ENCODE measurements at regions not wholly inside any gene's neighbourhood (a gene's known extent, or its start where the extent isn't known, plus 50 kb on each side); places are given as distances from the start of the nearest gene placed in this dataset.

GRCh38 chr5:56696900-56697299, 118.4 kb upstream of the MAP3K1 start:
- DNase-seq (ENCODE audit: low read depth, low spot score) = no peak
- no peak overlapping the region for H3K4me3 ChIP-seq (ENCODE audit: low read length)

- no peak overlapping the region for H3K4me3 ChIP-seq (ENCODE audit: low read length)
- DNase-seq (ENCODE audit: low read depth, low spot score) = no peak
These were observed 122.1 kb upstream of the MAP3K1 start for GRCh38 chr5:56693220-56693579.

- H3K4me3 ChIP-seq (ENCODE audit: low read length) = no peak overlapping the region
These were observed 122.8 kb upstream of the MAP3K1 start for GRCh38 chr5:56692359-56693219.

GRCh38 chr5:56688402-56688801, 126.9 kb upstream of the MAP3K1 start:
- no peak for DNase-seq (ENCODE audit: low read depth, low spot score)
- no peak overlapping the region for H3K4me3 ChIP-seq (ENCODE audit: low read length)

More at GRCh38 chr5:56692359-56693219, 122.8 kb upstream of the MAP3K1 start:
- DNase-seq (ENCODE audit: low read depth, low spot score) = no peak

GRCh38 chr5:56686337-56687195, 128.8 kb upstream of the MAP3K1 start:
- DNase-seq (ENCODE audit: low read depth, low spot score) = no peak
- H3K4me3 ChIP-seq (ENCODE audit: low read length) = no peak overlapping the region

- no peak for DNase-seq (ENCODE audit: low read depth, low spot score)
- no peak overlapping the region for H3K4me3 ChIP-seq (ENCODE audit: low read length)
These were observed 129.7 kb upstream of the MAP3K1 start for GRCh38 chr5:56685503-56686217.

- H3K4me3 ChIP-seq (ENCODE audit: low read length) = no peak overlapping the region
- no peak for DNase-seq (ENCODE audit: low read depth, low spot score)
These were observed 131.2 kb upstream of the MAP3K1 start for GRCh38 chr5:56684159-56684558.

GRCh38 chr5:56683733-56684132, 131.6 kb upstream of the MAP3K1 start:
- H3K4me3 ChIP-seq (ENCODE audit: low read length) = no peak overlapping the region
- DNase-seq (ENCODE audit: low read depth, low spot score) = no peak

GRCh38 chr5:56683281-56683680, 132.1 kb upstream of the MAP3K1 start:
- H3K4me3 ChIP-seq (ENCODE audit: low read length) = no peak overlapping the region
- no peak for DNase-seq (ENCODE audit: low read depth, low spot score)

- no peak overlapping the region for H3K4me3 ChIP-seq (ENCODE audit: low read length)
- DNase-seq (ENCODE audit: low read depth, low spot score) = no peak
These were observed 134.0 kb upstream of the MAP3K1 start for GRCh38 chr5:56681346-56681745.

- H3K4me3 ChIP-seq (ENCODE audit: low read length) = no peak overlapping the region
- no peak for DNase-seq (ENCODE audit: low read depth, low spot score)
These were observed 134.6 kb upstream of the MAP3K1 start for GRCh38 chr5:56680731-56681130.

- H3K4me3 ChIP-seq (ENCODE audit: low read length) = no peak overlapping the region
- no peak for DNase-seq (ENCODE audit: low read depth, low spot score)
These were observed 137.6 kb upstream of the MAP3K1 start for GRCh38 chr5:56677690-56678305.

GRCh38 chr5:56676091-56676768, 139.1 kb upstream of the MAP3K1 start:
- H3K4me3 ChIP-seq (ENCODE audit: low read length) = no peak overlapping the region
- no peak for DNase-seq (ENCODE audit: low read depth, low spot score)

- DNase-seq (ENCODE audit: low read depth, low spot score) = no peak
- no peak overlapping the region for H3K4me3 ChIP-seq (ENCODE audit: low read length)
These were observed 140.9 kb upstream of the MAP3K1 start for GRCh38 chr5:56674441-56674840.

- DNase-seq (ENCODE audit: low read depth, low spot score) = peak; percentile 10
- no peak overlapping the region for H3K4me3 ChIP-seq (ENCODE audit: low read length)
These were observed 142.2 kb upstream of the MAP3K1 start for GRCh38 chr5:56673171-56673570.

GRCh38 chr5:56671571-56671970, 143.8 kb upstream of the MAP3K1 start:
- no peak overlapping the region for H3K4me3 ChIP-seq (ENCODE audit: low read length)
- no peak for DNase-seq (ENCODE audit: low read depth, low spot score)

GRCh38 chr5:56670916-56671315, 144.4 kb upstream of the MAP3K1 start:
- no peak for DNase-seq (ENCODE audit: low read depth, low spot score)
- no peak overlapping the region for H3K4me3 ChIP-seq (ENCODE audit: low read length)

GRCh38 chr5:56669534-56670483, 145.5 kb upstream of the MAP3K1 start:
- no peak overlapping the region for H3K4me3 ChIP-seq (ENCODE audit: low read length)
- DNase-seq (ENCODE audit: low read depth, low spot score) = peak; percentile 9
